NCI-H526 treated with DMSO at 0.1 percent for 48 hours (cell line): ENCODE measurements at regions not wholly inside any gene's neighbourhood (a gene's known extent, or its start where the extent isn't known, plus 50 kb on each side); places are given as distances from the start of the nearest gene placed in this dataset.

ENCODE experiments used
- DNase-seq: peaks from one replicate; lab custom pipeline; 2025; lab: John Stamatoyannopoulos, UW

DNA sequence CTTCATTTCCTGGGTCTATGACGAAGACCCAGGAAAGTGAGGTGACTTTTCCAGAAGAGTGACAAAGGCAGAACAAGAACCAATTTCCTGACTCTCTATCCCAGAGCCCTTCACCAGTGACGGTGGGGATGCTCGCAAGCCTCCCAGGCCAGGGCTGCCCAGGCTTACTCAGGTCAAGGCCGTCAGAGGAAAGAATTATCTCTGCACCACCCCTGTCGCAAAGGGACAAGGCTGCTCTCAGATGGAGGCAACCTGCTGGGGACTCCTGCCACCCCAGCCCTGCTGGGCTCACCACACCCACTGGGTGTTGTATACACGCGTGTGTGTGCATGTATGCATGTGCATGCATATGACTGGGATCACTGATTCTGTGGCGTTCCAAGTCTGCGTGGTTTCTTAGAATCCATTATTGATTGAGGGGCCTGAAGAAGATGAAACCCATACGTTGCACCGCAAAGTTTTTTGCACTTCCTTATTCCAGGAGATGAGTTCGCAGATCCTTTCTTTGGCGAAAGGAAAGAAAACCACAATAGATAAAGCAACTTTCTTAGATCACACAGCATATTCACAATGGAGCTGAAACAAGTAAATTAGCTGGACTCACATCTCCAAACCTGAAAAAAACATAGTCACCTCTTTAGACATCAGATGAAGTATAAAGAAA, 255.8 kb downstream of the RHOU start:
- DNase-seq = no peak

GRCh38 chr1:228992044-228992443, 256.8 kb downstream of the RHOU start:
- no peak for DNase-seq

DNA sequence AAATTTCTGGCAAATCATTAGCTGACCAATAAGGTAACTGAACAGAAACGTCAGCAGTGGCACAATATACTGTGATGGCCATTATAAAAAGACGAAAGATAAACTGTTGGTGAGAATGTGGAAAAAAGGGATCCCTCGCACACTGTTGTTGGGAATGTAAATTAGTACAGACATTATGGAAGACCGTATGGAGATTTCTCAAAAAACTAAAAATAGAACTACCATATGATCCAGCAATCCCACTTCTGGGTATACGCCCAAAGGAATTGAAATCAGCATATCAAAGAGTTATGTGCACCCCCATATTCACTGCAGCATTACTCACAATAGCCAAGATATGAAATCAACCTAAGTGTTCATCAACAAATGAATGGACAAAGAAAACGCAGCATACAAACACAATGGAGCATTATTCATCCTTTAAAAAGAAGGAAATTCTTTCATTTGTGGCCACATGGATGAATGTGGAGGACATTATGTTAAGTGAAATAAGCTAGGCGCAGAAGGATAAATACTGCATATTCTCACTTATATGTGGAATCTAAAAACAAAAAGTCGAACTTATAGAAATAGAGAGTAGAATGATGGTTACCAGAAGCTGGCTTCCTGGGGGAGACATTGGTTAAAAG, 257.7 kb downstream of the RHOU start:
- DNase-seq = no peak

DNA sequence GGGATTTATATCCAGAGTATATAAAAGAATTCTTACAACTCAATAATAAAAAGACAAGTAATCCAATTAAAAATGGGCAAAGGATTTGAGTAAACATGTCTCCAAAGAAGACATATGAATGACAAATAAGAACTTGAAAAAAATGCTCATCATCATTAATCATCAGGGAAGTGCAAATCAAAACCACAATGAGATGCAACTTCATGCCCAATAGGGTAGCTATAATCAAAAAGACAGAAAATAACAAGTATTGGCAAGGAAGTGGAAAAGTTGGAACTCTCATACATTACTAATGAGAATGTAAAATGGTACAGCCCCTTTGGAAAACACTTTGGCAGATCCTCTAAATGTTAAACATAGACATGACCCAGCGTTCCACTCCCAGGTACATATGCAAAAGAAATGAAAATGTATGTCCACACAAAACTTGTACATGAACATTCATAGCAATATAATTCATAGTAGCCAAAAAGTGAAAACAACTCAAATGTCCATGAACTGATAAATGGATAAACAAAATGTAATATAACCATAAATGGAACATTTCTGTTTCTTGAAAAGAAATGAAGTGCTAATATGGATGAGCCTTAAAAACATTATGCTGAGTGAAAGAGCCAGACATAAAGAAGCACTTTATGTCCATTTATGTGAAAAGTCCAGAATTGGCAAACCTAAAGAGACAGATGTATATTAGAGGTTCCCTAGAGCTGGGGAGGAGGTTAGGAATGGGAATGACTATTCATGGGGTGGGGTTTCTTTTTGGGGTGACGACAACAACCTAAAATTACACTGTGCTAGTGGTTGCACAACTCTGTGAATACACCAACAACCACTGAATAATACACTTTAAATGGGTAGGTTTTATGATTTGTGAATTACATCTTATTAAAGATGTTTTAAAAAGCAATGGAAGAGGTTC, 259.7 kb downstream of the RHOU start:
- peak; percentile 5 for DNase-seq

DNA sequence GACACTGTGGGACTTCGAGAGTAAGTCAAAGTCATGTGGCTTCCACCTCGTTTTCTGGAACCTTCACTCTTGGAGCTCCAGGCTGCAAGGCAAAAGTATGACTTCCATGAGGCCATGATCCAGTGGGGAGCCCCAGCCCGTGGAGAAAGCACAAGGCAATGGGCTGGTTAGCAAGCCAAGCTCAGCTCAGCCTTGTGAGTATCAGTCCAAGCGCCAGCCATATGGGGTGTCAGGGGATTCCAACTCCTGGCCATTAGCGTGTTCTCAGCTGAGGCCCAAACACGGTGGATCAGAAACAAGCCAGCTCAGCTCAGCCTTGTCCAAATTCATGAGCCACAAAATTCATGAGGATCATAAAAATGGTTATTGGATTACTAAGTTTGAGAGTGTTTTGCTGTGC, 261.0 kb downstream of the RHOU start:
- DNase-seq = no peak

DNA sequence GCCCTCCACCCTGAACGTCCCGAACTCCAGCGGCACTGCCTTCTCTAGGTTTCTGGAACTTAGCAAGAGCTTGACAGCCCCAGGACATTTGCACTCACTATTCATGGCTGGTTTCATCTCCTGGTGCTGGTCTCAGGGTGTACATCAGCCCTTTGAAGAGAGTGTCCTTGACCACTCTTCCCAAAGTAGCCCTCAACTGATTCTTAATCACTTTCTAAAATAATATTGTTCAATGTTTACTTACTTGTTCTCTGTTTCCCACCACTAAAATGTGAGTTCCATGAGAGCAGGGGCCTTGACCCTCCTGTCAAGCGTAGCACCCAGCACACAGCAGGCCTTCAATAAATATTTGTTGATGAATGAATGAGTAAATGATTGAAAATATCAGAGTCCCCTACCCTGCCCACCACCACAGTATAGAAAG, 262.5 kb downstream of the RHOU start:
- DNase-seq = no peak

DNA sequence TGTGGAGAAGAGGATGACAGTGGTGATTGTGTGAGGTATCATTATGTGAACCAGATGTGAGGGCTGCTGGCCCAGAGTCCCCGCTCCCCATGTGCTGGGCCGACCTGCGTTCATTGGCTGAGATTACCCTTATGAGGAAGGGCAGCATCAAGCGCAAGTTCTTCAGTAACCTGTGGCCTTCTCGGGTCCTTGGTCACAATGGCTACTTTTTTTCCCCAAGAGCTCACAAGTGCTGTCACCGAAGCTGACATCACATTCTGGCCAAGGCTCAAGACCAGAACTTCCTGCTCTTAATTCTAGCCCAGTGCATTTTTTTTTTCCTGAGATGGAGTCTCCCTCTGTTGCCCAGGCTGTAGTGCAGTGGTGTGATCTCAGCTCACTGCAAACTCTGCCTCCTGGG, 262.9 kb downstream of the RHOU start:
- no peak for DNase-seq

- DNase-seq = no peak
Observed at GRCh38 chr1:228999446-229000170, 264.3 kb downstream of the RHOU start.

GRCh38 chr1:229000187-229000586, 264.9 kb downstream of the RHOU start:
- no peak for DNase-seq

DNA sequence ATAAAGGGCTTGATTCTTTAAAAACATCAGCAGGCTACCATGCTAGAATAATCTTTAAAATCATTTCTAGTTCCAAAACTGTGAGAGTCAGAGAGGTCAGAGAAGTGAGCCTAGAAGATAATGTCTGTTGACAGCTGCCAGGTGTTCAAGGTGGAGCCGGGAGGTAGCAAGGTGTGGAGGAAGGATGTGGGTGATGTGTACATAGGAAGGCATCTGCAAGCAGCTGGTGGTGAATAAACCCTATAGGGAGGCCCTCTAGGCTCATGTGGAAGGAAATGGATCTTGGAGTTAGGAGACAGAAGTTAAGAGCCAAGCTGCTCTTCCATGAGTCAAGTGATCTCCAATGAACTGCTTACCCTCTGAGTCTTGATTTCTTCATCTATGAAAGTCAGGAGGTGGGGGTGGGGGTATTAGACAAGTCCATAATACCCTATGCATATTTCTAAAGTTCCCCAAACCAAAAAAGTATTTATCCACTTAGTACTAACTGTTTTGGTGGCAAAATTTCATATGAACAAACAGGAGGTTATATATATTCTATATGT, 266.3 kb downstream of the RHOU start:
- DNase-seq = no peak

- no peak for DNase-seq
Observed at GRCh38 chr1:229002037-229002436, 266.8 kb downstream of the RHOU start.

DNA sequence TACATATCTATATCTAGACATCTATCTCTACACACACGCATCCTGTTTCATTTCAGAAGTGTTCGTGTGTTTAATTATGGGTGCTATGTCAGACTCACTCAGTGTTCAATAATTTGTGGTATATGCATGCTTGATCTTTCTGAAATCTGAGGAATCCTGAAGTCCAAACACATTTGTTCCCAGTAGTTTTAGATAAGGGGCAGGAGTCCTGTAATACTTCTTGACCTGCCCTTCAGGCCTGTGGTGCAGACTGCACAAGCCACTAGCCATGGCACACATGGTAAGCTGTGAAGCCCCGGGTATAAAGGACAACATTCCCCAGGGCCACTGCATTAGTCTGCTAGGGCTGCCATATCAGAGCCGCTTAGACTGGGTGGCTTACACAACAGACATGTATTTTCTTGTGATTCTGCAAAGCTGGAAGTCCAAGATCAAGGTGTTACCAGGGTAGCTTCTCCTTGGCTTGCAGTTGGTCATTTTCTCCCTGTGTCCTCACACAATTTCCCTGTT, 267.2 kb downstream of the RHOU start:
- DNase-seq = no peak

DNA sequence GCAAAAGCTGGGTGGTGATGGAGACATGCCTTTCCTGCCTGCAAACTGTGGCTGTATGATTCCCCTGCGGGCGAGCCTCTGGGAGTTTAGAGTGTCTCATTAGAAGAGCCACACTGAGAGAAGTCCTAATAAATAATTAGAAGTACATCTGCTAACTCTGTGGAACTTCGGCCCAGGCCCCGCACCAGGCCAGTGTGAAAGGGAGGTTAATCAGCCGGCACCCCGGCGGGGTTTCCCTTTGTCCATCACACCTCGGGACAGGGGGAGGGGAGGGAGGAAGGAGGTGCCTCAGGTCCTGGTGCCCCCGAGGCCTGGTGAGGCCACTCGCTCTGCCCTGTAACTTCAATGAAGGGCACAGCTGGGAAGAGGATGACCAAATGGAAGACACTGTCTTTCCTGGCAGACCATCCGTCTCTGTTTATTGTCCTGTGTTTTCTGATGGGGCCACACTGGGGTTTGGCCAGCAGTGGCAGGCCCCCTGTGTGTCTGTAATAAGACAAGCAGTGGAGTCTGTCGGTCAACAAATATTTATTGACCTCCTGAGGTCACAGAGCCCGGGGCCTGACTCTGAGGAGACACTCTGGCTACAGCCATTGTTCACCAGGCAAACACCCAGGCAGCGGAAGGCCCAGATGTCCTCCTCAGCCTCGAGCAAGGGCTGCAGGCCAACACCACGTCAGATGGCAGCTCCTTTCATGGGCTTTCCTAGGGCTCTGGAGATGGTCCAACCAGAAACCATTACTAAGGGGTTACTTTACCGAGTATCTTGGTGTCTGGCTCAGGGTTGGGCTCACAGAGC, 267.5 kb upstream of the RAB4A start:
- DNase-seq = no peak

- DNase-seq = no peak
Observed at GRCh38 chr1:229004066-229004833, 266.7 kb upstream of the RAB4A start.

- no peak for DNase-seq
Observed at GRCh38 chr1:229005097-229005496, 265.8 kb upstream of the RAB4A start.

DNA sequence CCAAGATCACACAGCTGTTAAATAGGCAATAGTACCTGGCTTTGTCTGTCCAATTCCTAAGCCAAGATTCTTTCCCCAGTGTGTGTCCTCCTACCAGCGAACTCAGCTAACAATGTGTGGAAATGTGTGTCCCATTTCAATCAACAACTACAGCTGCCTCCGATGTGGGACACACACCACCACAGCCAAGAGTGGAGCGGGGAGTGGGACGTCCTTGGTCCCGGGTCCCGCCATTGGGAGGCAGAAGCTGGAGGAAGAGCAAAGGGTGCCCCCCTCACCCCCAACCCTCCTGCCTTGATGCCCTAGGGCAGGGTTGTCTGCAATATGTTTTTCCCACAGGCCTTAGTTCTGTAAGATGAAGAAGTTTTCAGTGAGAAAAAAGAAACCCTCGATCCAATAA, 265.4 kb upstream of the RAB4A start:
- DNase-seq = no peak

DNA sequence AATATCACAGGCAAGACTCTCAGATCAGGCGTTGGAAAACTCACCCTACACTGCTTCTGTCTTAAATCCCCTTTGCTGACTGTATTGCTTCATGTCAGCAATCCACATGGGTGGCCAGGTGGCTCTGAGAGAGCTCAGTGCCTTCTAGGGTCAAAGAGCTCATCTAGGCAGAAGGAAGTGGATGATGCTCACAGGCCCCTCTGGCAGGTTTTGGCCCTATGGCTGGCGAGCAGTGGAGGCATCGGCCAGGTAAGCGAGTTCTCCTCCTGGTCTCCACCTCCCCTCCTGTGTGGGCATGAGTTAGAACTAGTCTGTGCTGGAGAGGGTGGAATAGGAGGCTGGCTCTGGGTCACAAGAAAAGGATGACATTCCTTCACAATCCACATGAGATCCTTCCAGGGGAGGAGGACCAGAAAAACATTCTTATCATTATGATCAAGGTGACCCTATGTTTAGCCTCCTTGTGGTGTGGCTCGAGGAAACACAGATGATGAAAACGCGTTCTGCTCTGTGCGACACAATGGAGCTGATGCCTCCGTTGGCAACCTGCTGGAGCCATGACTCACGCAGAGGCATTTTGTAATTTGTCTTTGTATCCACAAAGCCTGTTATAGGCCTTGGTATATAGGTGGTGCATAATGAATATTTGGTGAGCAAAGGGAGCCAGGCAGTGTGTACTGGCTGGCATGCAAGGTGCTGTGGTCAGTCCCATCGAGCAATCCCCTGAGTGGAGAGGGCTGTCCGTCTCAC, 264.6 kb upstream of the RAB4A start:
- DNase-seq = no peak

GRCh38 chr1:229007167-229007566, 263.7 kb upstream of the RAB4A start:
- DNase-seq = no peak

DNA sequence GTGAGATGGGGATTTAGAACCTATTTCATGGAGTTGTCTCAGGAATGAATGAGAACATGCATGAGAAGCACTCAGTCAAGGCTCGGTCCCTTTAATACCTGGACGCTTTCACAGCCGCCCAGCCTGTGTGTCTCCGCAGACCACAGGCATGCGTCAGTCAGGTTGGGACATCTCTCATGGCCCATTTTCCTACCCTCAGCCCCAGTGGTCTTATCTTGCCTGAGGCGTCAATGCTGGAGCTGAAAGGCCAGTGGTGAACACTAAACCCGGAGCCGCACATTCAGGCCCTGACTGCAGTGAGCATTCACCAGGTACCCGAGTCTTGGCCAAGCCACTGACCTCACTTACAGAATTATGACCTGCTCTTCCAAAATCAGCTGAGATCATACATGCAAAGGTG, 263.2 kb upstream of the RAB4A start:
- no peak for DNase-seq
